K562 (cell line): ENCODE measurements at regions not wholly inside any gene's neighbourhood (a gene's known extent, or its start where the extent isn't known, plus 50 kb on each side); places are given as distances from the start of the nearest gene placed in this dataset.

Source experiments
- ATAC-seq: fragments of 200-7000 bp; cut with Tn5 transposase; 3 replicates; pipeline ENCODE4 v1.9.1; 2020; ENCODE audit warnings: moderate library complexity
- BruUV-seq: library from RNA; stranded (reverse); fragments of 400-500 nt; replicated peaks from 2 replicates; lab custom pipeline; 2021; lab: Mats Ljungman, UMichigan
- CTCF ChIA-PET: fragments of 300-600 bp; formaldehyde crosslinking; extraction: SDS; loops from one replicate; lab custom pipeline; 2021; ENCODE audit warnings: low intra/inter-chr PET ratio; lab: Yijun Ruan, JAX
- POLR2A ChIA-PET: fragments of 300-600, 350-650 bp; sonication (Branson Sonifier 250); formaldehyde crosslinking; extraction: SDS; loops from one replicate; lab custom pipeline; 2021; ENCODE audit warnings: antibody characterized with exemption, inconsistent platforms; lab: Yijun Ruan, JAX
- DNase-seq, 4 experiments: peaks; one replicate each; pipeline versions ENCODE4 v3.0.0 to v3.0.0-alpha.2; 2011 to 2018; ENCODE audit warnings: low spot score in 3 of 4, mixed read lengths in 3 of 4; ENCODE audit errors: extremely low read depth in 1 of 4
- FAIRE-seq: peaks from 2 replicates; lab custom pipeline; 2011; peaks lifted over from hg19 to GRCh38; lab: Jason Lieb, UNC
- H2AFZ ChIP-seq: 2 replicates; pipeline ENCODE4 v1.6.0; 2011; ENCODE audit warnings: low read depth, low read length, control low read depth, inconsistent platforms
- H3K27ac ChIP-seq: fragments of 200-600 bp; 3 replicates; pipeline ENCODE4 v1.8.0; 2011; ENCODE audit warnings: low read depth, mild to moderate bottlenecking, control low read depth, inconsistent platforms, low read length, moderate library complexity, mixed read lengths; ENCODE audit errors: extremely low read depth
- H3K27me3 ChIP-seq, 2 experiments: fragments of 300-600 bp in 1 of 2; 2 replicates in 1 of 2; 3 replicates in 1 of 2; pipeline versions ENCODE4 v1.6.0 to v1.8.0; 2011; ENCODE audit warnings: inconsistent platforms in 2 of 2, low read length in 2 of 2, mild to moderate bottlenecking in 1 of 2, mixed read lengths in 1 of 2, moderate library complexity in 1 of 2; ENCODE audit not compliant: control insufficient read depth in 2 of 2, insufficient read depth in 2 of 2
- H3K36me3 ChIP-seq: fragments of 300-600 bp; 3 replicates; pipeline ENCODE4 v1.8.0; 2011; ENCODE audit warnings: mild to moderate bottlenecking, low read length, inconsistent platforms; ENCODE audit not compliant: control insufficient read depth, insufficient read depth
- H3K4me1 ChIP-seq, 2 experiments: fragments of 200-600 bp in 1 of 2; replicated peaks in 1 of 2; 2 replicates in 1 of 2; 3 replicates in 1 of 2; pipeline versions ENCODE4 v1.5.1 to v1.8.0; 2011; ENCODE audit warnings: inconsistent platforms in 2 of 2, low read length in 2 of 2, mild to moderate bottlenecking in 1 of 2, mixed read lengths in 1 of 2, moderate library complexity in 1 of 2; ENCODE audit not compliant: control insufficient read depth in 2 of 2, insufficient read depth in 2 of 2
- H3K4me2 ChIP-seq: 2 replicates; pipeline ENCODE4 v1.6.1; 2011; ENCODE audit warnings: low read length, control low read depth, inconsistent platforms, mixed read lengths; ENCODE audit not compliant: insufficient read depth
- H3K4me3 ChIP-seq: fragments of 200-600 bp; sonication (generic), shearing (Covaris generic); 2 replicates; pipeline ENCODE4 v1.5.1; 2016; ENCODE audit warnings: control low read depth, inconsistent platforms
- H3K79me2 ChIP-seq: fragments of 200-600 bp; 3 replicates; pipeline ENCODE4 v1.8.0; 2011; ENCODE audit warnings: low read length, inconsistent platforms; ENCODE audit not compliant: control insufficient read depth, insufficient read depth
- H3K9ac ChIP-seq, 2 experiments: 2 replicates each; pipeline versions ENCODE4 v1.6.0 to v1.6.1; 2011; ENCODE audit warnings: low read depth in 2 of 2, low read length in 2 of 2, control low read depth in 1 of 2, inconsistent platforms in 1 of 2, mild to moderate bottlenecking in 1 of 2, mixed read lengths in 1 of 2; ENCODE audit not compliant: insufficient read depth in 1 of 2
- H3K9me1 ChIP-seq: one replicate; pipeline ENCODE4 v1.6.0; 2011; ENCODE audit warnings: inconsistent platforms, mild to moderate bottlenecking, low read length, moderate library complexity; ENCODE audit not compliant: control insufficient read depth, insufficient read depth
- H3K9me3 ChIP-seq: replicated peaks from 2 replicates; pipeline ENCODE4 v1.5.1; 2011; ENCODE audit warnings: low read depth, low read length, inconsistent platforms; ENCODE audit not compliant: control insufficient read depth, insufficient read depth
- H4K20me1 ChIP-seq: replicated peaks from 2 replicates; pipeline ENCODE4 v1.6.1; 2011; ENCODE audit warnings: low read length, inconsistent platforms, mixed read lengths; ENCODE audit not compliant: control insufficient read depth, insufficient read depth
- CREB3 ChIP-seq: fragments of 450-650 bp; conservative IDR thresholded peaks from 2 replicates; pipeline ENCODE4 v1.6.1; 2016; ENCODE audit warnings: missing genetic modification characterization, low read depth, mild to moderate bottlenecking, missing compliant biosample characterization, moderate library complexity
- EP400 ChIP-seq: fragments of 450-650 bp; IDR thresholded peaks from 2 replicates; pipeline ENCODE4 v1.6.1; 2017; ENCODE audit warnings: antibody characterized with exemption, mild to moderate bottlenecking, moderate library complexity
- HDGF ChIP-seq: fragments of 450-650 bp; IDR thresholded peaks from 2 replicates; pipeline ENCODE4 v1.6.1; 2016
- MCM2 ChIP-seq: fragments of 450-650 bp; IDR thresholded peaks from 2 replicates; pipeline ENCODE4 v1.6.1; 2017; ENCODE audit warnings: low read depth, mild to moderate bottlenecking
- TAF1 ChIP-seq: IDR thresholded peaks from 2 replicates; pipeline ENCODE4 v1.6.1; 2011; ENCODE audit warnings: mild to moderate bottlenecking, low read length, moderate library complexity; ENCODE audit not compliant: insufficient read depth, control insufficient read depth, severe bottlenecking; ENCODE audit errors: extremely low read depth
- U2AF1 ChIP-seq: fragments of 200-400 bp; formaldehyde crosslinking; optimal IDR thresholded peaks from 2 replicates; pipeline ENCODE3; 2017; ENCODE audit warnings: mild to moderate bottlenecking, low read depth, low read length, moderate library complexity
- ZNF212 ChIP-seq: fragments of 450-650 bp; formaldehyde crosslinking; IDR thresholded peaks from 2 replicates; pipeline ENCODE4 v1.4.0; 2020; ENCODE audit warnings: mild to moderate bottlenecking
- ZNF589 ChIP-seq: fragments of 200-800 bp; sonication (Bioruptor generic); IDR thresholded peaks from 2 replicates; pipeline ENCODE4 v1.6.1; 2016; ENCODE audit warnings: low read depth, missing genetic modification characterization, missing compliant biosample characterization
- WGBS: fragments of 100-300 bp; shearing (Covaris generic); methylation state at CpG from one replicate; pipeline ENCODE4 v1.1.6; 2016; ENCODE audit warnings: low coverage, mixed read lengths; ENCODE audit not compliant: insufficient coverage; ENCODE audit errors: missing lambda C conversion rate; 5-methylcytosine and 5-hydroxymethylcytosine counted together
- in situ Hi-C: fragments of 300-500 bp; cut with MboI; formaldehyde crosslinking; loops from 4 replicates; pipeline ENCODE4 v1.15.0; 2018; ENCODE audit warnings: inconsistent platforms, mixed read lengths
- intact Hi-C: fragments of 100-400 bp; cut with micrococcal nuclease; formaldehyde crosslinking; loops from 2 replicates; pipeline ENCODE4 v1.14.2; 2022
- TF ChIP-seq, protein P1 (sequence below): fragments of 250-450 bp; sonication (Bioruptor Pico); IDR thresholded peaks from 2 replicates; pipeline ENCODE4 v1.5.0; 2020; ENCODE audit warnings: mild to moderate bottlenecking

DNA sequence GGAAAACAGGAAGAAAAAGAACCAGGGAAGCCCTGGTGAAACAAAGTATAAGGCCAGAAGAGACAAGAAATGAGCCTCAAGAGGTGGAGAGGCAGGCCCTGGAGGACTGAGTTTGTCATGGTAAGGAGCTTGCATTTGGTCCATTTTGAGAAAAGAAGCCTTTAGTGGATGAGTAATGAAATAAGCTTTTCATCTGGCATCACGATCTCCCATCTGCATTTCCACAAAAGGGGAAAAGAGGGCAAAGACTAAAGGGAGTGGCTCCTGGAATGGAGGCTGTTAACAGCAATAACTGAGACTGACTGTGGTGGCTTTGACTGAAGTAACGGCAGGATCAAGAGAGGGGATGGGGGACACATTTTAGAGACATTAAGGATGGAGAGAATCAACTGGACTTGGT, 148.8 kb upstream of the NBEA start:
- no TSS peak for BruUV-seq
- no peaks in the 10 kb centered on the region for H3K4me1 ChIP-seq
- no peak overlapping the region for H3K27ac ChIP-seq
- ChIA-PET POLR2A (no interaction called here), CTCF (no interaction called here)
- H3K9ac ChIP-seq, result no peak overlapping the region
- H3K79me2 ChIP-seq, result no peaks in the 10 kb centered on the region
- in situ Hi-C loops, result no loop called here
- H3K9me1 ChIP-seq, result no peaks in the 10 kb centered on the region
- H3K4me2 ChIP-seq, result no peak overlapping the region
- no peak overlapping the region for H3K4me3 ChIP-seq
- TF ChIP-seq HDGF (no peak), TAF1 (no peak), ZNF589 (CRISPR knock-in tag) (no peak)
- no peaks in the 10 kb centered on the region for H3K27me3 ChIP-seq
- FAIRE-seq, result no peak
- 0% methylated on average over 2 of the region's 2 CpGs for WGBS
- ATAC-seq, result no peak
- DNase-seq, result no peak
- H3K9me3 ChIP-seq, result no peaks in the 10 kb centered on the region
- H3K36me3 ChIP-seq, result no peaks in the 10 kb centered on the region
- no peak overlapping the region for H2AFZ ChIP-seq
- H4K20me1 ChIP-seq, result no peaks in the 10 kb centered on the region
- intact Hi-C loops, result no loop called here

DNA sequence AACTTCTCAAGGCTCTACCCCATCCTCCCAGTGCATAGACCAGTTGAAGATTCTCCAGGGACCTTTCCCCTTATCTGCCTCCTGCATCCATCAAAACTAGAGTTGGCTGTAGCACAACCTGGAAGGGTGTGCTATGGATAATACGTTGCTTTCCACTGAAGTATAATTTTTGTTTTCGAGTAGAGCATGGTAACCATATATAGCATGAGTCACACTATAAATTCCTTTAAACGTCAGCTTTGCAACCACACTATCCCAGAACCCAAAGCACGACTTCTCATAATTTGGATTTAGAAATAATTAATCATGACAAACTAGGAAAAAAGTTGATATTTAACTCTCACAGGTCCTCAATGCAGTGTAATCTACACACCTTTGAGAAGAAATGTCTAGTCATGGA, 138.3 kb upstream of the NBEA start:
- Histone ChIP-seq H3K4me2 (no peak overlapping the region), H3K4me1 (no peaks in the 10 kb centered on the region), H3K36me3 (no peaks in the 10 kb centered on the region), H3K79me2 (no peaks in the 10 kb centered on the region), H4K20me1 (no peaks in the 10 kb centered on the region), H3K9ac (no peak overlapping the region), H3K27ac (no peak overlapping the region), H3K4me3 (no peak overlapping the region), H2AFZ (no peak overlapping the region), H3K27me3 (no peaks in the 10 kb centered on the region), H3K9me3 (no peaks in the 10 kb centered on the region), H3K9me1 (no peaks in the 10 kb centered on the region)
- intact Hi-C loops, result no loop called here
- BruUV-seq, result no TSS peak
- no peak for TF ChIP-seq U2AF1
- no peak for TF ChIP-seq MCM2
- TF ChIP-seq EP400, result no peak
- TF ChIP-seq ZNF212 (CRISPR knock-in tag), result no peak
- TF ChIP-seq CREB3 (tag), result no peak
- TF ChIP-seq, protein P1, sequence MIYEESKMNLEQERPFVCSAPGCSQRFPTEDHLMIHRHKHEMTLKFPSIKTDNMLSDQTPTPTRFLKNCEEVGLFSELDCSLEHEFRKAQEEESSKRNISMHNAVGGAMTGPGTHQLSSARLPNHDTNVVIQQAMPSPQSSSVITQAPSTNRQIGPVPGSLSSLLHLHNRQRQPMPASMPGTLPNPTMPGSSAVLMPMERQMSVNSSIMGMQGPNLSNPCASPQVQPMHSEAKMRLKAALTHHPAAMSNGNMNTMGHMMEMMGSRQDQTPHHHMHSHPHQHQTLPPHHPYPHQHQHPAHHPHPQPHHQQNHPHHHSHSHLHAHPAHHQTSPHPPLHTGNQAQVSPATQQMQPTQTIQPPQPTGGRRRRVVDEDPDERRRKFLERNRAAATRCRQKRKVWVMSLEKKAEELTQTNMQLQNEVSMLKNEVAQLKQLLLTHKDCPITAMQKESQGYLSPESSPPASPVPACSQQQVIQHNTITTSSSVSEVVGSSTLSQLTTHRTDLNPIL (CRISPR knock-in tag), result no peak
- CTCF ChIA-PET, result no interaction called here
- ATAC-seq (no peak), DNase-seq (no peak), FAIRE-seq (no peak)
- POLR2A ChIA-PET, result no interaction called here
- in situ Hi-C loops, result no loop called here
- WGBS, result 0% methylated on average over 4 of the region's 4 CpGs
